ENCODE measurements at regions not wholly inside any gene's neighbourhood (a gene's known extent, or its start where the extent isn't known, plus 50 kb on each side); places are given as distances from the start of the nearest gene placed in this dataset.

DNA sequence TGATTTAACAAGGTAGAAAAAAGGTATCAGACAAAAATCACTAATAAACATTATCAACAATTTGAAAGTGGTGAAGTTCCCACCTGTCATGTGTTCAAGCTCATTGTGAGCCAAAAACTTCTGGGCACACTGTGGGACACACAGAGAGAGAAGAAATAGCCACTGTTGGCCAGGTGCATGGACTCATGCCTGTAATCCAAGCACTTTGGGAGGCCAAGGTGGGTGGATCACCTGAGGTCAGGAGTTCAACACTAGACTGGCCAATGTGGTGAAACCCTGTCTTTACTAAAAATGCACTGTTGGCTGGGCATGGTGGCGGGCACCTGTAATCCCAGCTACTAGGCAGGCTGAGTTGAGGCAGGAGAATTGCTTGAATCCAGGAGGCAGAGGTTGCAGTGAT, 167.4 kb downstream of the TOX3 start:
- no peak for TF ChIP-seq RAD21 (IDR thresholded peaks at IDR 0.05; ENCODE audit: low read depth)
- no peak for TF ChIP-seq TAF1 (IDR thresholded peaks at IDR 0.05; ENCODE audit: low read depth)
- TF ChIP-seq FOXM1 (IDR thresholded peaks at IDR 0.05; ENCODE audit: borderline replicate concordance, low read depth), result no peak
- TF ChIP-seq MAX (IDR thresholded peaks at IDR 0.05), result no peak
- TF ChIP-seq EGR1 (IDR thresholded peaks at IDR 0.05), result no peak
- TF ChIP-seq YY1 (IDR thresholded peaks at IDR 0.05; ENCODE audit: low read depth), result no peak
